ENCODE measurements at regions not wholly inside any gene's neighbourhood (a gene's known extent, or its start where the extent isn't known, plus 50 kb on each side); places are given as distances from the start of the nearest gene placed in this dataset.

- Mint-ChIP-seq H3K9me3 (peaks cover 0 to 13% (median 2%) of the 10 kb centered on the region in 7 donors), H3K27me3 (no peaks in the 10 kb centered on the region), H3K4me3 (no peak overlapping the region), H3K36me3 (peaks cover 11% of the 10 kb centered on the region), H3K27ac (no peak overlapping the region), H3K4me1 (peaks cover 27 to 46% (median 30%) of the 10 kb centered on the region in 4 donors)
- Histone ChIP-seq H3K27me3 (ENCODE audit: control insufficient read depth, insufficient read depth, low read length) (no peaks in the 10 kb centered on the region), H3K4me1 (ENCODE audit: control insufficient read depth, insufficient read depth, low read length, poor library complexity, severe bottlenecking) (peaks cover 25% of the 10 kb centered on the region), H3K36me3 (ENCODE audit: control insufficient read depth, insufficient read depth, low read length) (no peaks in the 10 kb centered on the region), H3K4me3 (ENCODE audit: low read depth, low read length) (no peak overlapping the region), H3K27ac (ENCODE audit: insufficient read depth, low read length, poor library complexity, severe bottlenecking) (no peak overlapping the region), H3K9me3 (ENCODE audit: control insufficient read depth in 2 of 2, low read length in 2 of 2) (peaks cover 0 to 7% of the 10 kb centered on the region in 2 experiments)
- ATAC-seq (ENCODE audit: low read depth in 2 of 2) (no peak), DNase-seq (no peak)
These were observed 66.8 kb upstream of the CTLA4 start for GRCh38 chr2:203800783-203801182.

GRCh38 chr2:203802342-203803052, 65.1 kb upstream of the CTLA4 start:
- Mint-ChIP-seq H3K4me3 (peak overlapping the region in 2 of 4 donors; percentile 13 to 57), H3K36me3 (peaks cover 11% of the 10 kb centered on the region), H3K9me3 (peaks cover 0 to 24% (median 2%) of the 10 kb centered on the region in 7 donors), H3K27me3 (no peaks in the 10 kb centered on the region), H3K4me1 (peaks cover 27 to 53% (median 34%) of the 10 kb centered on the region in 4 donors), H3K27ac (peak overlapping the region; percentile 53 to 78 (median 62))
- Histone ChIP-seq H3K36me3 (ENCODE audit: control insufficient read depth, insufficient read depth, low read length) (no peaks in the 10 kb centered on the region), H3K4me3 (ENCODE audit: low read depth, low read length) (peak overlapping the region; percentile 15), H3K27me3 (ENCODE audit: control insufficient read depth, insufficient read depth, low read length) (no peaks in the 10 kb centered on the region), H3K4me1 (ENCODE audit: control insufficient read depth, insufficient read depth, low read length, poor library complexity, severe bottlenecking) (peaks cover 25% of the 10 kb centered on the region), H3K9me3 (ENCODE audit: control insufficient read depth in 2 of 2, low read length in 2 of 2) (peaks cover 0 to 7% of the 10 kb centered on the region in 2 experiments), H3K27ac (ENCODE audit: insufficient read depth, low read length, poor library complexity, severe bottlenecking) (no peak overlapping the region)
- peak; percentile 81 to 83 for ATAC-seq (ENCODE audit: low read depth in 2 of 2)
- peak in 1 of 3 donors; percentile 67 for DNase-seq

- Mint-ChIP-seq H3K4me3 (peak overlapping the region in 3 of 4 donors; percentile 57 to 66 (median 65)), H3K4me1 (peaks cover 27 to 53% (median 33%) of the 10 kb centered on the region in 4 donors), H3K27ac (peak overlapping the region; percentile 53 to 78 (median 62)), H3K9me3 (peaks cover 0 to 24% (median 2%) of the 10 kb centered on the region in 7 donors), H3K27me3 (no peaks in the 10 kb centered on the region), H3K36me3 (peaks cover 11% of the 10 kb centered on the region)
- peaks cover 0 to 7% of the 10 kb centered on the region in 2 experiments for H3K9me3 ChIP-seq (ENCODE audit: control insufficient read depth in 2 of 2, low read length in 2 of 2)
- H3K4me1 ChIP-seq (ENCODE audit: control insufficient read depth, insufficient read depth, low read length, poor library complexity, severe bottlenecking): peaks cover 25% of the 10 kb centered on the region
- peak overlapping the region; percentile 15 for H3K4me3 ChIP-seq (ENCODE audit: low read depth, low read length)
- no peaks in the 10 kb centered on the region for H3K27me3 ChIP-seq (ENCODE audit: control insufficient read depth, insufficient read depth, low read length)
- H3K27ac ChIP-seq (ENCODE audit: insufficient read depth, low read length, poor library complexity, severe bottlenecking): no peak overlapping the region
- DNase-seq (no peak), ATAC-seq (ENCODE audit: low read depth in 2 of 2) (peak in 1 of 2 donors; percentile 20)
- H3K36me3 ChIP-seq (ENCODE audit: control insufficient read depth, insufficient read depth, low read length): no peaks in the 10 kb centered on the region
These were observed 64.5 kb upstream of the CTLA4 start for GRCh38 chr2:203803053-203803429.

GRCh38 chr2:203804070-203804469, 63.5 kb upstream of the CTLA4 start:
- Mint-ChIP-seq H3K36me3 (peaks cover 11% of the 10 kb centered on the region), H3K27ac (peak overlapping the region; percentile 1 to 78 (median 62)), H3K4me3 (peak overlapping the region; percentile 13 to 66 (median 54)), H3K4me1 (peaks cover 27 to 53% (median 33%) of the 10 kb centered on the region in 4 donors), H3K9me3 (peaks cover 0 to 24% (median 2%) of the 10 kb centered on the region in 7 donors), H3K27me3 (no peaks in the 10 kb centered on the region)
- DNase-seq: peak in 1 of 3 donors; percentile 69
- no peaks in the 10 kb centered on the region for H3K27me3 ChIP-seq (ENCODE audit: control insufficient read depth, insufficient read depth, low read length)
- H3K27ac ChIP-seq (ENCODE audit: insufficient read depth, low read length, poor library complexity, severe bottlenecking): no peak overlapping the region
- H3K36me3 ChIP-seq (ENCODE audit: control insufficient read depth, insufficient read depth, low read length): no peaks in the 10 kb centered on the region
- peak; percentile 45 to 47 for ATAC-seq (ENCODE audit: low read depth in 2 of 2)
- H3K4me3 ChIP-seq (ENCODE audit: low read depth, low read length): peak overlapping the region; percentile 61
- H3K4me1 ChIP-seq (ENCODE audit: control insufficient read depth, insufficient read depth, low read length, poor library complexity, severe bottlenecking): peaks cover 25% of the 10 kb centered on the region
- peaks cover 0 to 7% of the 10 kb centered on the region in 2 experiments for H3K9me3 ChIP-seq (ENCODE audit: control insufficient read depth in 2 of 2, low read length in 2 of 2)

- ATAC-seq (ENCODE audit: low read depth in 2 of 2): no peak
These were observed 62.6 kb upstream of the CTLA4 start for GRCh38 chr2:203804764-203805485.

GRCh38 chr2:203805486-203805838, 62.1 kb upstream of the CTLA4 start:
- DNase-seq (no peak), ATAC-seq (ENCODE audit: low read depth in 2 of 2) (no peak)
- Mint-ChIP-seq H3K27me3 (no peaks in the 10 kb centered on the region), H3K27ac (peak overlapping the region in 1 of 3 donors; percentile 37), H3K9me3 (peaks cover 0 to 21% (median 0%) of the 10 kb centered on the region in 7 donors), H3K4me1 (peaks cover 21 to 54% (median 35%) of the 10 kb centered on the region in 4 donors), H3K4me3 (no peak overlapping the region), H3K36me3 (peaks cover 11% of the 10 kb centered on the region)
- no peak overlapping the region for H3K27ac ChIP-seq (ENCODE audit: insufficient read depth, low read length, poor library complexity, severe bottlenecking)
- H3K4me3 ChIP-seq (ENCODE audit: low read depth, low read length): no peak overlapping the region
- H3K36me3 ChIP-seq (ENCODE audit: control insufficient read depth, insufficient read depth, low read length): no peaks in the 10 kb centered on the region
- no peaks in the 10 kb centered on the region for H3K27me3 ChIP-seq (ENCODE audit: control insufficient read depth, insufficient read depth, low read length)
- H3K9me3 ChIP-seq (ENCODE audit: control insufficient read depth in 2 of 2, low read length in 2 of 2): peaks cover 0 to 7% of the 10 kb centered on the region in 2 experiments
- peaks cover 25% of the 10 kb centered on the region for H3K4me1 ChIP-seq (ENCODE audit: control insufficient read depth, insufficient read depth, low read length, poor library complexity, severe bottlenecking)

More at GRCh38 chr2:203804764-203805485, 62.6 kb upstream of the CTLA4 start:
- no peaks in the 10 kb centered on the region for H3K27me3 ChIP-seq (ENCODE audit: control insufficient read depth, insufficient read depth, low read length)
- H3K4me1 ChIP-seq (ENCODE audit: control insufficient read depth, insufficient read depth, low read length, poor library complexity, severe bottlenecking): peaks cover 25% of the 10 kb centered on the region
- H3K4me1 Mint-ChIP-seq: peaks cover 25 to 54% (median 32%) of the 10 kb centered on the region in 4 donors
- no peaks in the 10 kb centered on the region for H3K27me3 Mint-ChIP-seq
- no peak overlapping the region for H3K4me3 ChIP-seq (ENCODE audit: low read depth, low read length)
- H3K36me3 Mint-ChIP-seq: peaks cover 11% of the 10 kb centered on the region
- no peak overlapping the region for H3K27ac ChIP-seq (ENCODE audit: insufficient read depth, low read length, poor library complexity, severe bottlenecking)
- DNase-seq: no peak
- peak overlapping the region; percentile 0 to 66 (median 28) for H3K4me3 Mint-ChIP-seq
- H3K9me3 ChIP-seq (ENCODE audit: control insufficient read depth in 2 of 2, low read length in 2 of 2): peaks cover 0 to 7% of the 10 kb centered on the region in 2 experiments
- peaks cover 0 to 24% (median 0%) of the 10 kb centered on the region in 7 donors for H3K9me3 Mint-ChIP-seq
- peak overlapping the region in 2 of 3 donors; percentile 62 to 78 for H3K27ac Mint-ChIP-seq
- H3K36me3 ChIP-seq (ENCODE audit: control insufficient read depth, insufficient read depth, low read length): no peaks in the 10 kb centered on the region

GRCh38 chr2:203806761-203807160, 60.8 kb upstream of the CTLA4 start:
- H3K4me3 ChIP-seq (ENCODE audit: low read depth, low read length): no peak overlapping the region
- H3K36me3 ChIP-seq (ENCODE audit: control insufficient read depth, insufficient read depth, low read length): no peaks in the 10 kb centered on the region
- no peak overlapping the region for H3K4me3 Mint-ChIP-seq
- no peaks in the 10 kb centered on the region for H3K36me3 Mint-ChIP-seq
- H3K27me3 ChIP-seq (ENCODE audit: control insufficient read depth, insufficient read depth, low read length): no peaks in the 10 kb centered on the region
- peaks cover 0 to 14% (median 0%) of the 10 kb centered on the region in 7 donors for H3K9me3 Mint-ChIP-seq
- no peaks in the 10 kb centered on the region for H3K27me3 Mint-ChIP-seq
- H3K4me1 Mint-ChIP-seq: peaks cover 21 to 61% (median 42%) of the 10 kb centered on the region in 4 donors
- no peak for DNase-seq
- ATAC-seq (ENCODE audit: low read depth in 2 of 2): no peak
- H3K27ac Mint-ChIP-seq: no peak overlapping the region
- H3K27ac ChIP-seq (ENCODE audit: insufficient read depth, low read length, poor library complexity, severe bottlenecking): no peak overlapping the region
- peaks cover 0 to 4% of the 10 kb centered on the region in 2 experiments for H3K9me3 ChIP-seq (ENCODE audit: control insufficient read depth in 2 of 2, low read length in 2 of 2)
- peaks cover 31% of the 10 kb centered on the region for H3K4me1 ChIP-seq (ENCODE audit: control insufficient read depth, insufficient read depth, low read length, poor library complexity, severe bottlenecking)
